B cell (primary cell): ENCODE measurements at regions not wholly inside any gene's neighbourhood (a gene's known extent, or its start where the extent isn't known, plus 50 kb on each side); places are given as distances from the start of the nearest gene placed in this dataset.

Source experiments
- ATAC-seq: fragments of 200-7000 bp; cut with Tn5 transposase; one replicate; pipeline ENCODE4 v1.10.0; 2021; ENCODE audit warnings: low read depth, mild to moderate bottlenecking, moderate number of reproducible peaks, moderate library complexity
- CTCF ChIA-PET: fragments of 350-600 bp; sonication (Branson Sonifier 250); formaldehyde crosslinking; loops from one replicate; lab custom pipeline; 2021; ENCODE audit warnings: antibody characterized with exemption, inconsistent platforms; lab: Charles Lee
- POLR2A ChIA-PET: fragments of 350-600 bp; sonication (Branson Sonifier 250); formaldehyde crosslinking; loops from one replicate; lab custom pipeline; 2021; ENCODE audit warnings: antibody characterized with exemption; lab: Charles Lee
- DNase-seq: peaks from one replicate; pipeline ENCODE4 v3.0.0; 2013
- H2AFZ ChIP-seq: 2 replicates; pipeline ENCODE4 v1.6.1; 2012; ENCODE audit warnings: mild to moderate bottlenecking, low read depth, low read length; ENCODE audit not compliant: insufficient read depth, poor library complexity, severe bottlenecking
- H3K27ac ChIP-seq, 2 donors: 1 replicate in 1 of 2; 2 replicates in 1 of 2; pipeline ENCODE4 v1.5.1; 2012 to 2013; ENCODE audit warnings: low read length in 2 of 2, mild to moderate bottlenecking in 2 of 2, moderate library complexity in 1 of 2
- H3K27me3 ChIP-seq, 4 experiments: fragments of 200-600 bp in 1 of 4; sonication (generic) in 1 of 4; replicated peaks in 1 of 4; 1 replicate in 2 of 4; 2 replicates in 2 of 4; pipeline versions ENCODE4 v1.6.1 to v1.7.0; 2013 to 2016; ENCODE audit warnings: low read length in 3 of 4, mild to moderate bottlenecking in 2 of 4, mixed read lengths in 1 of 4, moderate library complexity in 1 of 4; ENCODE audit not compliant: insufficient read depth in 4 of 4, control insufficient read depth in 3 of 4; ENCODE audit errors: control extremely low read depth in 1 of 4
- H3K36me3 ChIP-seq, 2 experiments: replicated peaks in 1 of 2; 1 replicate in 1 of 2; 2 replicates in 1 of 2; pipeline versions ENCODE4 v1.6.1 to v1.7.1; 2013; ENCODE audit warnings: low read length in 1 of 2; ENCODE audit not compliant: insufficient read depth in 2 of 2, control insufficient read depth in 1 of 2; ENCODE audit errors: control extremely low read depth in 1 of 2, extremely low read depth in 1 of 2
- H3K4me1 ChIP-seq, 2 donors: fragments of 200-600 bp in 1 of 2; sonication (generic) in 1 of 2; 1 replicate in 1 of 2; 2 replicates in 1 of 2; pipeline versions ENCODE4 v1.5.1 to v1.6.1; 2013 to 2017; ENCODE audit warnings: low read length in 2 of 2; ENCODE audit not compliant: control insufficient read depth in 2 of 2, insufficient read depth in 2 of 2
- H3K4me2 ChIP-seq: replicated peaks from 2 replicates; pipeline ENCODE3; 2012; ENCODE audit warnings: mild to moderate bottlenecking, low read depth, low read length; ENCODE audit not compliant: poor library complexity, severe bottlenecking
- H3K4me3 ChIP-seq, 5 experiments: fragments of 200-600 bp in 1 of 5; sonication (generic) in 1 of 5; 1 replicate in 3 of 5; 2 replicates in 2 of 5; pipeline versions ENCODE4 v1.5.1 to v1.7.0; 2011 to 2016; ENCODE audit warnings: low read length in 4 of 5, mild to moderate bottlenecking in 4 of 5, low read depth in 2 of 5, control low read depth in 1 of 5, moderate library complexity in 1 of 5; ENCODE audit not compliant: insufficient read depth in 1 of 5; ENCODE audit errors: control extremely low read depth in 1 of 5, extremely low read depth in 1 of 5
- H3K79me2 ChIP-seq: fragments of 200-600 bp; sonication (generic); one replicate; pipeline ENCODE4 v1.6.0; 2016; ENCODE audit warnings: low read length; ENCODE audit not compliant: control insufficient read depth, insufficient read depth
- H3K9ac ChIP-seq: fragments of 200-600 bp; sonication (generic); 2 replicates; pipeline ENCODE4 v1.6.1; 2017; ENCODE audit warnings: mild to moderate bottlenecking, low read length, moderate library complexity
- H3K9me3 ChIP-seq, 3 donors: one replicate each; pipeline versions ENCODE4 v1.6.1 to v1.7.1; 2013; ENCODE audit warnings: low read length in 2 of 3; ENCODE audit not compliant: control insufficient read depth in 2 of 3, insufficient read depth in 1 of 3; ENCODE audit errors: control extremely low read depth in 1 of 3
- H4K20me1 ChIP-seq: 2 replicates; pipeline ENCODE4 v1.6.0; 2012; ENCODE audit warnings: mild to moderate bottlenecking, low read length; ENCODE audit not compliant: insufficient read depth, control insufficient read depth, poor library complexity, severe bottlenecking
- H3K27ac Mint-ChIP-seq: one replicate; pipeline ENCODE4 v1.8.0; 2021; ENCODE audit warnings: mixed read lengths
- H3K27me3 Mint-ChIP-seq: one replicate; pipeline ENCODE4 v1.8.0; 2021; ENCODE audit warnings: mixed read lengths
- H3K4me1 Mint-ChIP-seq: one replicate; pipeline ENCODE4 v1.8.0; 2021; ENCODE audit warnings: mixed read lengths
- H3K4me3 Mint-ChIP-seq: one replicate; pipeline ENCODE4 v1.8.0; 2021; ENCODE audit warnings: mixed read lengths
- H3K9me3 Mint-ChIP-seq: one replicate; pipeline ENCODE4 v1.8.0; 2022; ENCODE audit warnings: mixed read lengths; ENCODE audit not compliant: insufficient read depth
- EZH2 ChIP-seq: IDR thresholded peaks from 2 replicates; pipeline ENCODE4 v1.6.1; 2012; ENCODE audit warnings: borderline replicate concordance, low read depth, mild to moderate bottlenecking, moderate library complexity, low read length; ENCODE audit not compliant: insufficient read depth, poor library complexity, severe bottlenecking
- WGBS: methylation state at CpG from one replicate; pipeline ENCODE4 v1.1.5; 2013; ENCODE audit warnings: missing lambda C conversion rate; ENCODE audit not compliant: insufficient coverage; 5-methylcytosine and 5-hydroxymethylcytosine counted together
- intact Hi-C: fragments of 100-400 bp; cut with micrococcal nuclease; formaldehyde crosslinking; loops from one replicate; pipeline ENCODE4 v1.10.0; 2022
- TF ChIP-seq, protein P1 (sequence below): fragments of 200-600 bp; IDR thresholded peaks from one replicate; pipeline ENCODE4 v1.8.0; 2022; ENCODE audit warnings: antibody characterized with exemption, mild to moderate bottlenecking

DNA sequence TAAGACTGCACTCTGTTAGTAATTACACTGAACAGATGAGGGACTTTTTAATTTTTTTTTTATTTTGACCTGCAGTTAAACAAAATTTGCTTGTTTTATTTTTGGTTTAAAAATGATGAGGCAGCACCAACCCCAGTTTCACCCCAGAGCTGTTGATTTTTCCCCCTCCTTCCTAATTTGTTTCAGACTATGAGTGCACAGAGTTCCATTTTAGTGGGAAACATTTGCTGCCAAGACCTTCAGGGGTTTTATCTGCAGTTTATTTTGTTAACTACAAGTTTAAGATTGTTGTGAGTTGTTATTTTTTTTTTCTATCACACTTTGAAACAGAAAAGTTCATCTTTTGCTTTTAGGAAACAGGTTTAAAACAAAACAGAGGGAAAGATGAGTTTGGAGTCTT, 455.9 kb upstream of the NR2F2 start:
- peaks cover 6% of the 10 kb centered on the region for H3K4me1 Mint-ChIP-seq
- ATAC-seq: no peak
- no peaks in the 10 kb centered on the region for H4K20me1 ChIP-seq

DNA sequence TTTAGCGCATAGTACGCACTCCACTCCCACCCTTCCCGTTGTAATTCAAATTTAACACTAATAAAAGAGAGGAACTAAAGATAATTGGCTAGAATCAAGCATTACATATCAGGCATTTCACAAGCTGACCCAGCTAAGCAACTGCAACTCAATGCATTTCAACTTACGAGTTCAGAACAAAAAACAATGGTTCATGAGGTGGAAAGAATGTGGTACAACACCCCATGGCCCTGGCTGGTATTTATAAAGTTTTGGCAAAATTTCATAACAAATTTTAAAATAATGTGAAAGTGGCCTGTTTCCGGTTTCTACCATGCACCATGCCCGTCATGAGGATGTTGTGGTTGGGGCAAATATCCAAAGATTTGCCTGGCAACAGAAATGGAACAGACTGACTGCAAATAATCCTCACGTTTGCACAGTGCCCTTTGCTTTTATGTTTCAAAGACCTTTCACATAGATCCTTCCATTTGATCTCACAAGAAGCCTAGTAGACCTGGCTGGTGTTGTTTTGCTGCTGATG, 455.3 kb upstream of the NR2F2 start:
- H3K4me2 ChIP-seq: no peak overlapping the region
- ChIA-PET POLR2A (no interaction called here), CTCF (no interaction called here)
- no peak overlapping the region for H3K4me3 Mint-ChIP-seq
- H3K9me3 Mint-ChIP-seq: no peaks in the 10 kb centered on the region
- DNase-seq: no peak
- no peak overlapping the region for H3K27ac Mint-ChIP-seq
- no peaks in the 10 kb centered on the region for H3K27me3 Mint-ChIP-seq
- H3K4me1 ChIP-seq: no peaks in the 10 kb centered on the region
- 0% methylated on average over 2 of the region's 7 CpGs for WGBS
- H3K36me3 ChIP-seq: no peaks in the 10 kb centered on the region
- H4K20me1 ChIP-seq: no peaks in the 10 kb centered on the region
- H3K27me3 ChIP-seq: no peaks in the 10 kb centered on the region
- H2AFZ ChIP-seq: no peak overlapping the region
- no peak for ATAC-seq
- H3K4me1 Mint-ChIP-seq: peaks cover 12% of the 10 kb centered on the region
- H3K9ac ChIP-seq: no peak overlapping the region
- no peaks in the 10 kb centered on the region for H3K9me3 ChIP-seq
- H3K4me3 ChIP-seq: no peak overlapping the region
- TF ChIP-seq EZH2: no peak
- TF ChIP-seq, protein P1, sequence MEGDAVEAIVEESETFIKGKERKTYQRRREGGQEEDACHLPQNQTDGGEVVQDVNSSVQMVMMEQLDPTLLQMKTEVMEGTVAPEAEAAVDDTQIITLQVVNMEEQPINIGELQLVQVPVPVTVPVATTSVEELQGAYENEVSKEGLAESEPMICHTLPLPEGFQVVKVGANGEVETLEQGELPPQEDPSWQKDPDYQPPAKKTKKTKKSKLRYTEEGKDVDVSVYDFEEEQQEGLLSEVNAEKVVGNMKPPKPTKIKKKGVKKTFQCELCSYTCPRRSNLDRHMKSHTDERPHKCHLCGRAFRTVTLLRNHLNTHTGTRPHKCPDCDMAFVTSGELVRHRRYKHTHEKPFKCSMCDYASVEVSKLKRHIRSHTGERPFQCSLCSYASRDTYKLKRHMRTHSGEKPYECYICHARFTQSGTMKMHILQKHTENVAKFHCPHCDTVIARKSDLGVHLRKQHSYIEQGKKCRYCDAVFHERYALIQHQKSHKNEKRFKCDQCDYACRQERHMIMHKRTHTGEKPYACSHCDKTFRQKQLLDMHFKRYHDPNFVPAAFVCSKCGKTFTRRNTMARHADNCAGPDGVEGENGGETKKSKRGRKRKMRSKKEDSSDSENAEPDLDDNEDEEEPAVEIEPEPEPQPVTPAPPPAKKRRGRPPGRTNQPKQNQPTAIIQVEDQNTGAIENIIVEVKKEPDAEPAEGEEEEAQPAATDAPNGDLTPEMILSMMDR: no peak
- no peaks in the 10 kb centered on the region for H3K79me2 ChIP-seq
- intact Hi-C loops: no loop called here
- no peak overlapping the region for H3K27ac ChIP-seq

More for the DNA sequence above, 455.9 kb upstream of the NR2F2 start:
- ChIA-PET POLR2A (no interaction called here), CTCF (no interaction called here)
- TF ChIP-seq, protein P1: no peak
- TF ChIP-seq EZH2: no peak
- Histone ChIP-seq H3K36me3 (no peaks in the 10 kb centered on the region), H3K27ac (no peak overlapping the region), H3K79me2 (no peaks in the 10 kb centered on the region), H3K4me1 (no peaks in the 10 kb centered on the region), H3K9ac (no peak overlapping the region), H3K4me2 (no peak overlapping the region), H3K4me3 (no peak overlapping the region), H3K9me3 (no peaks in the 10 kb centered on the region), H2AFZ (no peak overlapping the region), H3K27me3 (no peaks in the 10 kb centered on the region)
- no peaks in the 10 kb centered on the region for H3K9me3 Mint-ChIP-seq
- no peak overlapping the region for H3K4me3 Mint-ChIP-seq
- no peaks in the 10 kb centered on the region for H3K27me3 Mint-ChIP-seq
- no peak for DNase-seq
- intact Hi-C loops: no loop called here
- no peak overlapping the region for H3K27ac Mint-ChIP-seq
